ENCODE measurements at regions not wholly inside any gene's neighbourhood (a gene's known extent, or its start where the extent isn't known, plus 50 kb on each side); places are given as distances from the start of the nearest gene placed in this dataset.

- DNase-seq, result no peak
Observed at GRCh38 chr6:40791004-40791403, 203.8 kb upstream of the LRFN2 start.

DNA sequence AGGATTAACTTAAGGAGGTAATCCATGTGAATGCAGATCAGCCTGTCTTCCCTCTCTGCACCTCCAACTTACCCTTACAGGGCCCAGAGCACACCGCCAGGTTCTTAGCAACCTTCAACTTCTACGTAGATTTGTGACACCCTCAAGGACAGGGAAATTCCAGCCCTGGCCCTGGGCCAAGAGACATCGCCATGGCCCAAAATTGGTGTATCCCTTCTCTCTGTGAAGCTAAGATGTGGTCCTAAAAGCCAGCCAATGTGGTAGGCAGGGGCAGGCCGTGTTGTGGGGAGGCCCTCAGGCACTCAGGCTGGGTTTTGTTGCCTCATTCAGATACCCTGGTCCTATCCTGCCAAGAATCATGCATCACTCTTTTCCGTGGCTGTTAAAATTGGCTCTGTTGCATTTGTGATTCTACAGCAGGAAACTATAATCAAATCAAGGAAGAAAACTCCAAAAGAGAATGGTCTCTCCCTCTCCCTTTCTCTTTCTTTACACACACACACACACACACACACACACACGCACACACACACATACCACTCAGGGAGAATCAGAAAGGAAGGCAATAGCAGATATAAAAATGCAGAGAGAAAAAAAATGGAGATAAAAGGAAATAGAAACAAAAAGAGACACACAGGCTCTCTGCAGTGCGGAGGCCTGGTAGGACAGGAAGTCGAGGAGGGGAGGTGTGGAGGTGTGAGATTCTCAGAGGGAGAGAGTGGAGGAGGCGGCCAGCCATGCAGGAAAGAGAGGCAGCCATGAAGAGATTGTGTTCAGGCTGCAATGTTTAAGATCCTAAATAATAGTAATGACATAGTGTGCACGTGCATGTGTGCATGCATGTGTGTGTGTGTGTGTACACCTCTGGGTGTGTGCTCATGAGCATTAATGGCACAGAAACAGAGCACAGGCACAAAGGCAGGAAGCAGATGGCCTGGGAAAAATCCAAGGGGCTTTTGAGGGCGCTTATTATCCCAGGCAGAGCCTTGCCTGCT lies 201.8 kb upstream of the LRFN2 start:
- DNase-seq, result no peak

DNA sequence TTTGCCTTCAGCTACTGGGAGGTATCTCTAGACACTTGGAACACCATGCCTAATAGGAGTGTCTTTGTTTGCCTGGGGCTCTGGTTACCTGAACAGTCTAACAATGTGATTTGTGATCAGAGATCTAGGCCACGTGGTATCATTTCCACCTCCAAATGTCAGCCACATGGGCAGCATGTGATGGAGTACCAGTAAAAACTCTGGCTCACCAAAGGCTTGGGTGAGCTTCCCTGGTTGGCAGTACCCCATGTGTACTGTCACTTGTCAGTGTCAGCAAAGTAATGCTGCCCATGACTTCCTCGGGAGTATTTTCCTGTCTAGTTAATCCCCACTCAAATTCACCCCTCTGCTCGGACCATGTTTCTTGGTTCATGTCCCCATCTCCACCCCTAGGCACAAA lies 195.2 kb upstream of the LRFN2 start:
- DNase-seq, result no peak

DNA sequence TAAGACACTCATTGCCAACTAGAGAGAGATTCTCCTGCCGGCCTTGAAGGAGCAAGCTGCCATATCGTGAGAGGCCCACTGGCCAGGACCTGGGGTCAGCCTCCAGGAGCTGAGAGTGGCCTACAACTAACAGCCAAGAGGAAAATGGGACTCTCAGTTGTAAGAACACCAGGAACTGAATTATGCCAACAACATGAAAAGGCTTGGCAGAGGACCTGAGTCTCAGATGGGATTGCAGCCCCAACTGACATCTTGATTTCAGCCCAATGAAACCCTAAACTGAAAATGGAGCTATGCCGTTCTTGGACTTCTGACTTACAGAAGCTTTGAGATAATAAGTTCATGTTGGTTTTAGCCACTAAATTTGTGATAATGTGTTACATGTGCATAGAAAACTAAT lies 193.5 kb upstream of the LRFN2 start:
- no peak for DNase-seq

DNA sequence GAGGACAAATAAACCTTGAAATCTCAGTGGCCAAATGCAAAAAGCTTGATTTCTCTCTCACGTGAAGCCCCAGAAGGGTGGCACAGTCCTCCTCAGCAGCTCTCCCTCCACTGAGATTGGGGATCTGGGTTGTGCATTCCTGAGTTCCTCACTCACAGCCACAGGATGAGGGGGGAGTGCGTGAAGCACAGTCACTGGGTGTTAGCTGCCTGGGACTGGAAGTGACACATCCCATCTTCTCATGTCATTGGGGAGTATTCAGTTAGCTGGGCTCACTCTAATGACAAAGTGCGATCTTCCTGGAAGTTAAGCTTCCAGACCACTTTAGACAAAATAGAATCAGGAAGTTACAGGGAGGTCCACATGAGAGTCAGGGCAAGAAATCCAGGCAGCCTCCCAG lies 192.2 kb upstream of the LRFN2 start:
- no peak for DNase-seq

- no peak for DNase-seq
Observed at GRCh38 chr6:40778918-40779317, 191.8 kb upstream of the LRFN2 start.

GRCh38 chr6:40778196-40778595 lies 191.0 kb upstream of the LRFN2 start:
- no peak for DNase-seq

- DNase-seq, result peak; percentile 32
Observed at GRCh38 chr6:40774932-40775331, 187.8 kb upstream of the LRFN2 start.

GRCh38 chr6:40770794-40771193 lies 183.6 kb upstream of the LRFN2 start:
- DNase-seq, result no peak

- DNase-seq, result no peak
Observed at GRCh38 chr6:40764726-40765125, 177.6 kb upstream of the LRFN2 start.

GRCh38 chr6:40762981-40763380 lies 175.8 kb upstream of the LRFN2 start:
- DNase-seq, result no peak

GRCh38 chr6:40760887-40761286 lies 173.7 kb upstream of the LRFN2 start:
- no peak for DNase-seq

- no peak for DNase-seq
Observed at GRCh38 chr6:40759838-40760237, 172.7 kb upstream of the LRFN2 start.

DNA sequence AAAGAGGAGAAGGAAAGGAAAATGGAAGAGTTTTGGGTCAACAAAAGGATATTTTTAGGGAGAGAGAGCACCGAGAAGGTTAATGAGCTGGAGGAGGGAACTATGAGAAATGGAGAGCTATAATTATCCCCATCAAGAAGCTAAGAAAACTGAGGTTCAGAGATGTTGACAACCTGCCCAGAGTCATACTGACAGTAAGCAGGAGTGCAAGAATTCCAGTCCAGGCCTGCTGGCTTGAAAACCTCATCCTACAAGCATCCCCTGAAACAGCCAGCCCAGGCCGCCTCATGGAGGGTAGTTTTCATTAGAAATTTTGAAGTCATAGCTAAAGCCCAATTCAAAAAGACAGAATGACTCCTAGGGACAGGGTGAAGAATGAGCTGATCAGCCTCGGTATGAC lies 172.1 kb upstream of the LRFN2 start:
- DNase-seq, result no peak

- no peak for DNase-seq
Observed at GRCh38 chr6:40755749-40756452, 168.7 kb upstream of the LRFN2 start.

GRCh38 chr6:40755046-40755681 lies 168.0 kb upstream of the LRFN2 start:
- DNase-seq, result no peak

- DNase-seq, result no peak
Observed at GRCh38 chr6:40754461-40755045, 167.4 kb upstream of the LRFN2 start.

DNA sequence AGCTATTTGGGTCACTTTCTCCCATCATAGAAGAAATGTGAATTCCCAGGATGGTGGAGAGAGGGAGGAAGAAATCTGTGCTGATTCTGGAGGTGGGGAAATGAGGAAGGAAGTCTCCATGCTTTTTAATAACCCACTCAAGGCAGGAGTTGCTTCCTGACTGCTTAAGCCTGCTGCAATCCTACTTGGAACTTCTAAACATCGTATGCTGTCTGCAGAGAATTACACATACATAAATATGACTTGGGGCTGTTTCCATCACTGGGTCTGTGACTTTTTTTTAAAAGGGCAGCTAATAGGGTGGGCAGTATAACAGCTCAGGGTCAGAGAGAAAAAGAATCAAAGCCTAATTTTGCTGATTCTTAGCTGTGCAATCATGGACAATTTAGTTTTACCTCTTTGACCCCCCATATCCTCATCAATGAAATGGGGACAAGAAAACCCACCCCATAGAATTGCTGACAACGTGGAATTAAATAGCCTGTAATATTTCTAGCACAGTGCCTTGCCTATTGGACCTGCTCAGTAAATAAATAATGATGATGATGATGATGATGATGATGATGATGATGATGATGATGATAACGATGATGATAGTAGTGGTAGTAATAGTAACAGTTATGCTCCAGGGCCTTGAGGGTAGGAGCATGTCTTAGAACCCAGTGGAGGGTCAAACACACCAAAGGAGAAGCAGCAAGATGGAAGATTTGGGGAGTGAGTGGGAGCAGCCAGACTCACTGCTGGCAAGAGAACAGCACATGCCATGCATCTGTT lies 166.7 kb upstream of the LRFN2 start:
- no peak for DNase-seq

DNA sequence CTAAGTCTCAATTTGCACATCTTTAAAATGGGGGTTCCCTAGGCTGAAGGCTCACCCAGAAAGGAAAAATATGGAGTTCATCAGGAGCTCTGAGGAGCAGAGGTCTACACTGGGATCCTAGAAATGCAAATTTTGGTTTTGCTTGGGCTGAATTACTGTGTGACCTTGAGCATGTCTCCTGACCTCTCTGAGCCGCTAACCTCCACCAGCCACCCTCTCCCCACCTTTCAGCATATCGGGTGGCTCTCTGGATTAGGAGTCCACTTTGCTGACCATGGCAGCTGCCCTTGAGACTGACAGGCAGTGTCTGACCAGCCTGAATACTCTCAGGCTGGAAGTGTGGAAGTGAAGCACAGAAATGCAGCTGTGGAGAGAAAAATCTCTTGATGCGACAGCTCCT lies 165.9 kb upstream of the LRFN2 start:
- DNase-seq, result no peak

- no peak for DNase-seq
Observed at GRCh38 chr6:40744835-40745234, 157.7 kb upstream of the LRFN2 start.

GRCh38 chr6:40743690-40744446 lies 156.7 kb upstream of the LRFN2 start:
- no peak for DNase-seq

DNA sequence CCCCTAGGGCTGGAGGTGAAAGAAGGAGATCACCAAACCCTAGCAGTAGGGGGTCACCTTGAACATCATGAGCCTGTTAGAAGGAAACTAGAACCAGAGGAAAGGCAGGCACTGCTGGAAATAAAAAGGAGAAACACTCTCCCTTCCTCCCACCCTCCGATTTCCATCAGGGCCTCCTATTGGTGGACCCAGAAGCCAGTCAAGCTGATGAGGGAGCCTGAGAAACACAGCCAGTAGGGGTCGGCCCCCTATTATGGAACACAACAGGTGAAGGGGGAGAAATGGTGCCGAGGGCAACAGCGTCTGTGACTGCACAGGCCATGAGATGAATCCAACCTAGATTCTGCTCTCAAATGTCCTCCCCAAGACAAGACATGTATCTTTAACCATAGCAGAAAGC lies 156.1 kb upstream of the LRFN2 start:
- DNase-seq, result no peak
